PFSK-1 (cell line): ENCODE measurements at regions not wholly inside any gene's neighbourhood (a gene's known extent, or its start where the extent isn't known, plus 50 kb on each side); places are given as distances from the start of the nearest gene placed in this dataset.

Experiments used
- FOXP2 ChIP-seq: optimal IDR thresholded peaks from 2 replicates; pipeline ENCODE3; 2011; ENCODE audit warnings: borderline replicate concordance, control low read depth, inconsistent platforms; ENCODE audit not compliant: insufficient read depth; ENCODE audit errors: extremely low read length, extremely low read depth
- POLR2AphosphoS5 ChIP-seq: IDR thresholded peaks from 2 replicates; pipeline ENCODE4 v1.6.1; 2012; ENCODE audit warnings: low read depth, mild to moderate bottlenecking, control low read depth, low read length, moderate library complexity
- REST ChIP-seq, 2 experiments: IDR thresholded peaks; 2 replicates each; pipeline versions ENCODE4 v1.6.1 to v1.8.0; 2011 to 2012; ENCODE audit warnings: low read depth in 2 of 2, low read length in 2 of 2, control low read depth in 1 of 2, inconsistent platforms in 1 of 2, mild to moderate bottlenecking in 1 of 2, moderate library complexity in 1 of 2; ENCODE audit not compliant: insufficient read depth in 1 of 2
- SIN3A ChIP-seq: IDR thresholded peaks from 2 replicates; pipeline ENCODE4 v1.6.1; 2012; ENCODE audit warnings: mild to moderate bottlenecking, low read length, moderate library complexity, borderline replicate concordance; ENCODE audit not compliant: insufficient read depth
- TAF1 ChIP-seq: IDR thresholded peaks from 2 replicates; pipeline ENCODE4 v1.6.1; 2012; ENCODE audit warnings: low read length, control low read depth, borderline replicate concordance; ENCODE audit not compliant: insufficient read depth

GRCh38 chr6:111997078-111997852 lies 56.6 kb upstream of the CCN6 start:
- TF ChIP-seq REST (IDR thresholded peaks at IDR 0.05; ENCODE audit: insufficient read depth in 1 of 2, low read depth in 2 of 2, low read length in 2 of 2), result no peak
- no peak for TF ChIP-seq TAF1
- no peak for TF ChIP-seq POLR2AphosphoS5
- TF ChIP-seq SIN3A, result no peak
- peak; percentile 50 for TF ChIP-seq FOXP2
